HTR-8/SVneo (cell line): ENCODE measurements at regions not wholly inside any gene's neighbourhood (a gene's known extent, or its start where the extent isn't known, plus 50 kb on each side); places are given as distances from the start of the nearest gene placed in this dataset.

Source experiments
- DNase-seq: peaks from one replicate; pipeline ENCODE4 v3.0.0; 2011; ENCODE audit warnings: low spot score, mixed read lengths; ENCODE audit not compliant: insufficient read length
- FAIRE-seq: peaks from 2 replicates; lab custom pipeline; 2011; peaks lifted over from hg19 to GRCh38; lab: Jason Lieb, UNC

GRCh38 chr2:65482971-65483370 lies 50.6 kb upstream of the SPRED2 start:
- no peak for DNase-seq
- no peak for FAIRE-seq
